ENCODE measurements at regions not wholly inside any gene's neighbourhood (a gene's known extent, or its start where the extent isn't known, plus 50 kb on each side); places are given as distances from the start of the nearest gene placed in this dataset.

- no peak for TF ChIP-seq CTCF (IDR thresholded peaks at IDR 0.05; ENCODE audit: low read depth, low read length, missing control alignments)
- no peak overlapping the region for H3K4me3 ChIP-seq (replicated peaks; ENCODE audit: low read depth, low read length)
- DNase-seq (ENCODE audit: extremely low read depth, low read depth) = no peak
These were observed 1496.7 kb downstream of the TECRL start for GRCh38 chr4:62912531-62912930.

GRCh38 chr4:62909238-62909637 lies 1500.0 kb downstream of the TECRL start:
- TF ChIP-seq CTCF (IDR thresholded peaks at IDR 0.05; ENCODE audit: low read depth, low read length, missing control alignments) = no peak
- no peak for DNase-seq (ENCODE audit: extremely low read depth, low read depth)
- H3K4me3 ChIP-seq (replicated peaks; ENCODE audit: low read depth, low read length) = no peak overlapping the region

- no peak for TF ChIP-seq CTCF (IDR thresholded peaks at IDR 0.05; ENCODE audit: low read depth, low read length, missing control alignments)
- DNase-seq (ENCODE audit: extremely low read depth, low read depth) = no peak
- H3K4me3 ChIP-seq (replicated peaks; ENCODE audit: low read depth, low read length) = no peak overlapping the region
These were observed 1508.1 kb downstream of the TECRL start for GRCh38 chr4:62901101-62901500.

- H3K4me3 ChIP-seq (replicated peaks; ENCODE audit: low read depth, low read length) = no peak overlapping the region
- TF ChIP-seq CTCF (IDR thresholded peaks at IDR 0.05; ENCODE audit: low read depth, low read length, missing control alignments) = no peak
- no peak for DNase-seq (ENCODE audit: extremely low read depth, low read depth)
These were observed 1509.4 kb downstream of the TECRL start for GRCh38 chr4:62899646-62900364.

- TF ChIP-seq CTCF (IDR thresholded peaks at IDR 0.05; ENCODE audit: low read depth, low read length, missing control alignments) = no peak
- H3K4me3 ChIP-seq (replicated peaks; ENCODE audit: low read depth, low read length) = no peak overlapping the region
- DNase-seq (ENCODE audit: extremely low read depth, low read depth) = no peak
These were observed 1511.1 kb downstream of the TECRL start for GRCh38 chr4:62898115-62898514.

- no peak for DNase-seq (ENCODE audit: extremely low read depth, low read depth)
- no peak overlapping the region for H3K4me3 ChIP-seq (replicated peaks; ENCODE audit: low read depth, low read length)
- no peak for TF ChIP-seq CTCF (IDR thresholded peaks at IDR 0.05; ENCODE audit: low read depth, low read length, missing control alignments)
These were observed 1512.5 kb downstream of the TECRL start for GRCh38 chr4:62896721-62897120.

GRCh38 chr4:62881901-62882300 lies 1527.3 kb downstream of the TECRL start:
- no peak overlapping the region for H3K4me3 ChIP-seq (replicated peaks; ENCODE audit: low read depth, low read length)
- TF ChIP-seq CTCF (IDR thresholded peaks at IDR 0.05; ENCODE audit: low read depth, low read length, missing control alignments) = no peak

More at GRCh38 chr4:62881901-62882300, 1527.3 kb downstream of the TECRL start:
- DNase-seq (ENCODE audit: extremely low read depth, low read depth) = no peak
